GM10266 (cell line): ENCODE measurements at regions not wholly inside any gene's neighbourhood (a gene's known extent, or its start where the extent isn't known, plus 50 kb on each side); places are given as distances from the start of the nearest gene placed in this dataset.

Experiments used
- DNase-seq: peaks from one replicate; pipeline ENCODE4 v3.0.0; 2012; ENCODE audit errors: extremely low spot score
- CTCF ChIP-seq: IDR thresholded peaks from 2 replicates; pipeline ENCODE4 v1.5.1; 2012; ENCODE audit warnings: mild to moderate bottlenecking, low read depth; ENCODE audit not compliant: control insufficient read depth, insufficient read depth; ENCODE audit errors: missing control alignments

GRCh38 chr2:225787497-225787896 lies 388.0 kb downstream of the NYAP2 start:
- TF ChIP-seq CTCF: no peak
- DNase-seq: no peak

GRCh38 chr2:225781991-225782390 lies 382.5 kb downstream of the NYAP2 start:
- no peak for DNase-seq
- TF ChIP-seq CTCF: no peak

- no peak for TF ChIP-seq CTCF
- no peak for DNase-seq
Measured at GRCh38 chr2:225781145-225781544, 381.6 kb downstream of the NYAP2 start.

GRCh38 chr2:225779829-225780228 lies 380.3 kb downstream of the NYAP2 start:
- no peak for TF ChIP-seq CTCF
- DNase-seq: no peak

GRCh38 chr2:225773148-225773547 lies 373.6 kb downstream of the NYAP2 start:
- no peak for TF ChIP-seq CTCF
- no peak for DNase-seq

GRCh38 chr2:225771701-225772100 lies 372.2 kb downstream of the NYAP2 start:
- TF ChIP-seq CTCF: no peak
- DNase-seq: no peak

- no peak for TF ChIP-seq CTCF
- no peak for DNase-seq
Measured at GRCh38 chr2:225768741-225769140, 369.2 kb downstream of the NYAP2 start.
